Dermis blood vessel endothelial cell (primary cell): ENCODE measurements at regions not wholly inside any gene's neighbourhood (a gene's known extent, or its start where the extent isn't known, plus 50 kb on each side); places are given as distances from the start of the nearest gene placed in this dataset.
"Not testable (repeated sequence)": the region's sequence is repeated elsewhere in the genome, so short reads cannot be mapped to it uniquely, and the experiment has no call there.

ENCODE experiments used
- DNase-seq: peaks from one replicate; pipeline ENCODE4 v3.0.0; 2010

- no peak for DNase-seq
Observed at GRCh38 chr2:81078102-81078501, 773.5 kb upstream of the LRRTM1 start.

GRCh38 chr2:81077396-81077795 is 772.8 kb upstream of the LRRTM1 start:
- no peak for DNase-seq

- DNase-seq = no peak
Observed at GRCh38 chr2:81073412-81073811, 768.9 kb upstream of the LRRTM1 start.

GRCh38 chr2:81068144-81068543 is 763.6 kb upstream of the LRRTM1 start:
- no peak for DNase-seq

GRCh38 chr2:81061016-81061415 is 756.5 kb upstream of the LRRTM1 start:
- DNase-seq = no peak

GRCh38 chr2:81050580-81051095 is 746.1 kb upstream of the LRRTM1 start:
- DNase-seq = no peak

GRCh38 chr2:81043681-81044080 is 739.1 kb upstream of the LRRTM1 start:
- no peak for DNase-seq

GRCh38 chr2:81007104-81007503 is 702.6 kb upstream of the LRRTM1 start:
- no peak for DNase-seq

GRCh38 chr2:81002906-81003305 is 698.4 kb upstream of the LRRTM1 start:
- no peak for DNase-seq

- no peak for DNase-seq
Observed at GRCh38 chr2:80987466-80987865, 682.9 kb upstream of the LRRTM1 start.

- DNase-seq = no peak
Observed at GRCh38 chr2:80969900-80970299, 665.3 kb upstream of the LRRTM1 start.

GRCh38 chr2:80968450-80968849 is 663.9 kb upstream of the LRRTM1 start:
- DNase-seq = no peak

- DNase-seq = no peak
Observed at GRCh38 chr2:80947601-80948130, 643.1 kb upstream of the LRRTM1 start.

GRCh38 chr2:80943487-80943886 is 638.9 kb upstream of the LRRTM1 start:
- no peak for DNase-seq

GRCh38 chr2:80942766-80943165 is 638.2 kb upstream of the LRRTM1 start:
- no peak for DNase-seq

- DNase-seq = no peak
Observed at GRCh38 chr2:80938463-80938862, 633.9 kb upstream of the LRRTM1 start.

- not testable (repeated sequence) for DNase-seq
Observed at GRCh38 chr2:80931820-80932219, 627.3 kb upstream of the LRRTM1 start.

GRCh38 chr2:80930777-80931176 is 626.2 kb upstream of the LRRTM1 start:
- DNase-seq = no peak

- DNase-seq = no peak
Observed at GRCh38 chr2:80926168-80926567, 621.6 kb upstream of the LRRTM1 start.

- DNase-seq = no peak
Observed at GRCh38 chr2:80896576-80896975, 592.0 kb upstream of the LRRTM1 start.

- no peak for DNase-seq
Observed at GRCh38 chr2:80894486-80894885, 589.9 kb upstream of the LRRTM1 start.

GRCh38 chr2:80893711-80894110 is 589.2 kb upstream of the LRRTM1 start:
- no peak for DNase-seq

GRCh38 chr2:80889009-80889408 is 584.5 kb upstream of the LRRTM1 start:
- DNase-seq = no peak

GRCh38 chr2:80887841-80888378 is 583.4 kb upstream of the LRRTM1 start:
- no peak for DNase-seq

GRCh38 chr2:80874374-80874773 is 569.8 kb upstream of the LRRTM1 start:
- no peak for DNase-seq
